HG02610 (cell line): ENCODE measurements at regions not wholly inside any gene's neighbourhood (a gene's known extent, or its start where the extent isn't known, plus 50 kb on each side); places are given as distances from the start of the nearest gene placed in this dataset.
"Not testable (repeated sequence)": the region's sequence is repeated elsewhere in the genome, so short reads cannot be mapped to it uniquely, and the experiment has no call there.

ENCODE experiments used
- ATAC-seq: cut with Tn5 transposase; IDR thresholded peaks from one replicate; pipeline ENCODE4 v1.9.1; 2021; ENCODE audit warnings: mild to moderate bottlenecking, moderate library complexity; ENCODE audit not compliant: unreplicated experiment

DNA sequence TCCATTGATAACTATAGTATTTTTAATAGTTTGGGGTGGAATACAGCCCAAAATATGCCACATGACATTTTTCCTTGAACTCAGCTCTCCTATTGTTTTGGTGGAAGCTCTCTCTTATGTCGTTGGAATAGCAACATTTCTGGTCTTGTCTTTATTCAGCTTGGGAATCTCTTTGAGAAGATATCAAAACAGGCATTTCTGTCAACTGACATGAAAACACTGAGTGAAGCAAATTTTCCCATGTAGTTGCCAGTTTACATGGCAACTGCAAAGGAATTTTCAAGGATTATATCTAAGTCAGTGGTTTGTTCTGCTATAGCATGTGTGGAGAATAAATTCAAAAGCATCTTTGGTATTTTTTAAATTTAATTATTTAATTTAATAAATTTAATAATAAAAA is 863.5 kb upstream of the CDH8 start:
- no peak for ATAC-seq

DNA sequence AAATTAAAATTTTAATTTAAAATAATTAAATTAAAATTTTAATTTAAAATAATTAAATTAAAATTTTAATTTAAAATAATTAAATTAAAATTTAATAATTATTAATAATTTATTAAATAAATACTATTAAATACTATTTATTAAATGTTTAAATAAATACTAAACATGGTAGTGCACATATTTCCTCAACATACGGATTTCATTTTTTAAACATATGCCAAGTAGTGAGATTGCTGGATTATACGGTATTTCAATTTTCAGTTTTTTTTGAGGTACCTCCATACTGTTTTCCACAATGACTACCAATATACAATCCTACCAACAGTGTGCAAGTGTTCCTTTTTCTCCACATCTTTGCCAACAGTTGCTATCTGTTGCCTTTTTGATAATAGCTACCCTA is 852.9 kb upstream of the CDH8 start:
- no peak for ATAC-seq

DNA sequence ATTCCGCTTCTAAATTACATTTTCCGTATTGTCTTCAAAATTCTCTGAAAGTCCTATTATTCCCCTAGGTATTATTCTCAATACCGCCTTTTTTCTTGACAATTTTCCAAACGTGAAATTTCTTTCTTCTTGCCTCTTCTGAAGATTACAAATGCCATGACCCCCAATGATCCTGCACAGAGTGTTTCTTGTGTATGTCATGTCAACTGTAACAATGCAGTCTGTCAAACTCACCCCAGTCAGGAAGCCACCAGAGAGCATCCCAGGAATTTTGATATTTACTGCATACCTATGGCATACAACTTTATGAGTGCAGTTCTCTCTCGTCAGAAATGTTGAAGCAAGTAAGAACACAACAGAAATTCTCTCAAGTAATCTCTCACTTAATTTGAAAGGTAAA is 847.3 kb upstream of the CDH8 start:
- ATAC-seq: no peak

GRCh38 chr16:62882552-62883221 is 846.4 kb upstream of the CDH8 start:
- no peak for ATAC-seq

- no peak for ATAC-seq
Observed at GRCh38 chr16:62876133-62876532, 839.9 kb upstream of the CDH8 start.

GRCh38 chr16:62872339-62872738 is 836.1 kb upstream of the CDH8 start:
- ATAC-seq: no peak

DNA sequence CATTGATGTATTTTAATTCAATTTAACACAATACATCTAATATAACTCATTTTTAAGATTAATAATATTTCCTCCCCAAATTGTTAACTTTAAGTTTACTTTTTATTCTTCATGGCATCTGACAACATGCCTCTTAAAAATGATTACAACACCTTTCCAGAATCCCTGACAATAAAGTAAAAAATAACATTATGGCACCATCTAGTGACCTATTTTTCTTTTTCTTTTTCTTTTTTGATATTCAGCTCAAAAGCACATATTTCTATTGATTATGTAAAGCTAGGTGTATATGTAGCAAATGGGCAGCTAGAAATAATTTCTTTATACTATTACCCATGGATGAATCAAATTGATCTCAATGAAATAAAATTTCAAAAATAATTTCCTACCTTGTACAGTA is 834.3 kb upstream of the CDH8 start:
- no peak for ATAC-seq

- peak; percentile 80 for ATAC-seq
Observed at GRCh38 chr16:62869837-62870236, 833.6 kb upstream of the CDH8 start.

- ATAC-seq: no peak
Observed at GRCh38 chr16:62863139-62863538, 826.9 kb upstream of the CDH8 start.

DNA sequence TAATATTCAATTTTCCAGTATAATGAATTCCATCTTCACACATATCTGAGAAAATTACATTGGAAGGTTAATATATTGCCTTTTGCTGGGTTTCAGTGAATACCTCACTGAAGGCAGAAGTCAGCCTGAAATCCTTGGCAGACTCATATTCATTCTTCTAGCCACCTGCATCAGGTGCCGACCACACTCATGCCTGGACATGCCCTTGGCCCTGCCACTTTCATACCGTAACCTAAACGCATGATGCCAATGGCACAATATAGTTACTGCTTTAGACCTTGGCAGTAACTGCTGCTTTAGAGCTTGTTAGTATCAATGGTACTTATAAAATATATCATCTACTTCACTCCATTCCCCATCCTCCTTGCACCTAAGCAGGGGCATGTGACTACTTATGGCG is 817.6 kb upstream of the CDH8 start:
- no peak for ATAC-seq

DNA sequence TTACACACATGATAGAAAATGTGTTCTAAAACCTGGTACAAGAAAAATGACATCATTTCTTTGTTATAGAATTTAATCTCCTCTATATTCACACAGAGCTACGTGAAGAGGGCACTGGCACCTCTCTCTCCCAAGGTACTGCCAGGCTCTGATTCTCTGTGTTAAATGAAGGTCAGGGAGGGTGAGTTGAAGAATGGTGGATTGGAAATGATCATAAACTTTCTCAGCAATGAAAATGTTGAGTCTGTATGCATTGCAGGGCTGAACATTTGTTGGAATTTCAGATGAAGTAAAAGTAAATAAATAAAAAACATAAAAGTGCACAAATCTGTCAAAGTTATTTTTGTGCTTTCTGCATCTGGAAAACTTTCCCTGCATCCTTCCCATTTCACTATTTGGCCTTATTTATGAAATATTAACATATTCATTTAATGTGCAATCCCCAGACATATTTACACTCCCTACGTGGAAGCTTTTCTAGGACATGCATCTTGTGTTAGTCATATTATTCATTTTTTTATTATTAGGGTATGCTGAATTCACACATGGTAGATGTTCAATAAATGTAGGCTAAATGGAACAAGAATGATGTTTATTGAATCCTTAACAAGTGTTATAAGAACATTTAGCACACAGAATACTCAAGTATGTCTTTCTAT is 810.3 kb upstream of the CDH8 start:
- ATAC-seq: no peak

- ATAC-seq: no peak
Observed at GRCh38 chr16:62832214-62832613, 796.0 kb upstream of the CDH8 start.

- no peak for ATAC-seq
Observed at GRCh38 chr16:62831235-62831850, 795.1 kb upstream of the CDH8 start.

GRCh38 chr16:62829607-62830006 is 793.4 kb upstream of the CDH8 start:
- ATAC-seq: no peak

DNA sequence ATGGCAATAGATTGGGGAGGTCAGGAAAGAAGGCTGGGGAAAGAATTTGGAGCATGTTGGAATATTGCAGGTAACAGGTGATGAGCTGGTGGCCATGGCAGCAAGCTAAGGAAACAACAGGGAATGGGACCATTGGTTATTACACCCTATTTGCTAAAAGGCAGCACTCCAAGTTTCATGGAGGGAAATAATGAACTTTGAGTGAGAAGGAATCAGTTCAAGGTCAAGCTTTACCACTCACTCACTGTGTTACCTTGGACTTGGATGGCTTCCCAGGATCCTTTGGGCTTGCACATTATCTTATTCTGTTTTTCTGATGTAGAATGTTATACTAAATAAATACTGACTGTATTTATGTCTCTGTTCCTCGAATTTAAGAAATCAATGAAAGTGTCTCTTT is 792.8 kb upstream of the CDH8 start:
- no peak for ATAC-seq

GRCh38 chr16:62821824-62822223 is 785.6 kb upstream of the CDH8 start:
- no peak for ATAC-seq

DNA sequence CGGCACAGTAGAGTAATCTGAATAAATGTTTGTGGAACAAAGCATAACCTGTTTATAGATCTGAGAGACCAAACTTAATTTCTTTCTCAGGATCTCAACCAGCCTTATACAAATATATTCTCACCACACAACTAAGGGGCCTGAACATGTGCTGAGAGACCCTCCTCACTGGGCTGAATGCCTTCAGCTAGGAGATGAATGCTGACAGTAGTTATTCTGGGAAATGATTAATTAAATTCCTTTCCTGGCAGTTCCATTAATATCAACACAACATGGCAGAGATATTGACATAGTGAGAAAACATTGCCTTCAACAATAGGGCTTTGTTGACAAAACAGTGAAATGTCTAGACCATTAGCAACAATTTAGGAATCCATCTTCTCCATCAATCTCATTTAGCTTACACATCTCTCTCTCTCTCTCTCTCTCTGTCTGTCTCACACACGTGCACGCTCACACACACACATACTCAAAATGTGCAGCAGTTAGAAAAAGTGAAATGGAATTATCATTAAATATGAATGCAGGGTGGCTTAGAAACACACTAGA is 780.8 kb upstream of the CDH8 start:
- no peak for ATAC-seq

- ATAC-seq: no peak
Observed at GRCh38 chr16:62814891-62815290, 778.7 kb upstream of the CDH8 start.

DNA sequence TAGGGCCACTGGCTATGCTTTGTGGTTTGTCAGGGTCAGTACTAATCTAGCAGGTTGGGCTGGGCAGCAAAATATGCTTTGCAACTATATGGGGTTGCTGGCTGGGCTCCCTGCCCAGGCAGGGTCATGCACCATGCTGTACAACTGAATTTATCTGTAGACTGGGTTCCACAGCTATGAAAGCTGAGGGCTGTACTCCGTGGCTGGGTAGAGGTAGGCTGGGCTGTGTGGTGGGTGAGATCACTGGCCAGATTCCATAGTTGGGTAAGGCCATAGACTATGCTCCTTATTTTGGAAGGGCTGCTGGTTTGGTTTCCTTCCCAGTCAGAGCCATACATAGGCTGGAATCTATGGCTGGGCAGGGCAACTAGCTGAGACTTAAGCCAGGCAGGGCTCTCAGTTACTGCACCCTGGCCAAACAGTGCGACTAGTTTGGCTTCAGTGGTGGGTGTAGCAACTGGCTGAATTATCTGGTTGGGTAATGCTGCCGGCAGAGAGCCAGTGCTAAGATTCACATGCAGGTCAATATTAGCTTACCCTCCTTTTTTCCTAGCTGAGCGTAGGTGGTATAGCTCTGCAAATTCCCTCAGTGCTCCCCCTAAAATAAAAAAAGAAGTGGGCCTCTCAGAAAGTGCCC is 769.1 kb upstream of the CDH8 start:
- ATAC-seq: no peak

DNA sequence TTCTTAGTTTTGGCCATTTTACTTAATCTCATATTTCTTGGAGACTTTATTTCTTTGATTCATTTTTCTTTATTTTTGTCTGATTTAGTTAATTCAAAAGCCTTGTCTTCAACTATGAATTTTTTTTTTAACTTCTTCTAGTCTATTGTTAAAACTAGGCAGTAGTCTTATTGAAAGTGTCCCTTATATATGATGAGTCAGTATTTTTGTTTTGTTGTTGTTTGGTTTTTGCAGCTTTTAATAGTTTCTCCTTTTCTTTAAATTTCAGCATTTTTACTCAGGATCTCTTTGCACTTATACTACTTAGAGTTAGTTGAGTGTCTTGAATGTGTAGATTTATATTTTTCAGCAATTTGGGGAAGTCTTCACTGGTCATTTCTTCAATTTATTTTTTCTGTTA is 758.5 kb upstream of the CDH8 start:
- no peak for ATAC-seq

DNA sequence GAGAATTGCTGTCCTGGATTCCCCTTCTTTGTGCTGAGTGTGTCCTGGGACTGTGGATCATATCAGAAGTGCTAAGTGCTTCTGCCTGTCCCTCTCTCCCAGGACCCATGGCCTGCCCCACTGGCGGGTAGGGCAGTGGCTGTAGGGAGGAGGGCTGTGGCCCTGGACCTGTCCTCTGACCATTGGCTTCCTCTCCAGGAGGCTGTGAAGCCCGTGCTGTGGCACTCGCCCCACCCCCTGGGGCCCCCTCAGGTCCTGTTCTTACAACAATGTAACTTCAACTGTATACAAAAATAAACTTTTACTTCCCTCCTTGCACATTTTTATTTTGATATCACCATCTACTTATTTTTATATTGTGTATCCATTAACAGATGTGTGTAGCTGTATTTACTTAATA is 743.8 kb upstream of the CDH8 start:
- ATAC-seq: not testable (repeated sequence)

- no peak for ATAC-seq
Observed at GRCh38 chr16:62764572-62764971, 728.3 kb upstream of the CDH8 start.
